ENCODE measurements at regions not wholly inside any gene's neighbourhood (a gene's known extent, or its start where the extent isn't known, plus 50 kb on each side); places are given as distances from the start of the nearest gene placed in this dataset.
"Not testable (repeated sequence)": the region's sequence is repeated elsewhere in the genome, so short reads cannot be mapped to it uniquely, and the experiment has no call there.

DNA sequence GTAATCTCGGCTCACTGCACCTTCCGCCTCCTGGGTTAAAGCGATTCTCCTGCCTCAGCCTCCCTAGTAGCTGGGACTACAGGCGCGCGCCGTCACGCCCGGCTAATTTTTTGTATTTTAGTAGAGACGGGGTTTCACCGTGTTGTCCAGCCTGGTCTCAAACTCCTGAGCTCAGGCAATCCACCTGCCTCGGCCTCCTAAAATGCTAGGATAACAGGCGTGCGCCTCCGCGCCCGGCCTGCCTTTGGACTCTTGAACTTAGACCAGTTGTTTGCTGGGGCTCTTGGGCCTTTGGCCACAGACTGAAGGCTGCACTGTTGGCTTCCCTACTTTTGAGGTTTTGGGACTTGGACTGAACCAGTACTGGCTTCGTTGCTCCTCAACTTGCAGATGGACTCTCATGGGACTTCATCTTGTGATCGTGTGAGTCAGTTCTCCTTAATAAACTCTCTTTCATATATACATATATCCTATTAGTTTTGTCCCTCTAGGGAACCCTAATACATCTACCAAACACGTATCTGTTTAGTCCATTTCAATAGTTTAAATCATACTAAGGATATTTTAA is 506.8 kb upstream of the ARX start:
- not testable (repeated sequence) for TF ChIP-seq POLR2AphosphoS5, TAF1 (IDR thresholded peaks at IDR 0.05; ENCODE audit: low read depth, low read length)
